ENCODE measurements at regions not wholly inside any gene's neighbourhood (a gene's known extent, or its start where the extent isn't known, plus 50 kb on each side); places are given as distances from the start of the nearest gene placed in this dataset.

GRCh38 chr14:40100544-40101196, 668.4 kb upstream of the FBXO33 start:
- no peak for TF ChIP-seq CTCF (IDR thresholded peaks at IDR 0.05)
- no peaks in the 10 kb centered on the region for H3K27me3 ChIP-seq
- intact Hi-C loops (cut with DNase I), result no loop called here
- no peaks in the 10 kb centered on the region for H3K9me3 ChIP-seq
- no peak overlapping the region for H3K4me3 ChIP-seq
- H3K4me1 ChIP-seq, result no peaks in the 10 kb centered on the region
- FAIRE-seq (no peak), DNase-seq (no peak), ATAC-seq (no peak)
- H3K27ac ChIP-seq, result no peak overlapping the region
- 50 to 67% methylated on average over 1 of the region's 1 CpG for whole genome bisulfite sequencing, 2 donors
- no peaks in the 10 kb centered on the region for H3K36me3 ChIP-seq

GRCh38 chr14:40099316-40099715, 667.1 kb upstream of the FBXO33 start:
- Histone ChIP-seq H3K36me3 (no peaks in the 10 kb centered on the region), H3K9me3 (no peaks in the 10 kb centered on the region), H3K27me3 (no peaks in the 10 kb centered on the region), H3K27ac (no peak overlapping the region), H3K4me1 (no peaks in the 10 kb centered on the region), H3K4me3 (no peak overlapping the region)
- intact Hi-C loops (cut with DNase I), result no loop called here
- TF ChIP-seq CTCF (IDR thresholded peaks at IDR 0.05), result no peak
- DNase-seq (no peak), ATAC-seq (no peak), FAIRE-seq (no peak)
- WGBS, 2 donors, result 36 to 49% methylated on average over 2 of the region's 2 CpGs

- intact Hi-C loops (cut with DNase I), result no loop called here
- H3K4me1 ChIP-seq, result no peaks in the 10 kb centered on the region
- DNase-seq (no peak), FAIRE-seq (no peak), ATAC-seq (no peak)
- H3K9me3 ChIP-seq, result no peaks in the 10 kb centered on the region
- no peak for TF ChIP-seq CTCF (IDR thresholded peaks at IDR 0.05)
- no peak overlapping the region for H3K27ac ChIP-seq
- no peaks in the 10 kb centered on the region for H3K36me3 ChIP-seq
- WGBS, 2 donors, result 85 to 97% methylated on average over 3 of the region's 3 CpGs
- no peaks in the 10 kb centered on the region for H3K27me3 ChIP-seq
- H3K4me3 ChIP-seq, result no peak overlapping the region
Observed at GRCh38 chr14:40098468-40098867, 666.2 kb upstream of the FBXO33 start.

GRCh38 chr14:40096968-40097367, 664.7 kb upstream of the FBXO33 start:
- Histone ChIP-seq H3K9me3 (no peaks in the 10 kb centered on the region), H3K4me3 (no peak overlapping the region), H3K27ac (no peak overlapping the region), H3K27me3 (no peaks in the 10 kb centered on the region), H3K4me1 (no peaks in the 10 kb centered on the region), H3K36me3 (no peaks in the 10 kb centered on the region)
- DNase-seq (no peak), ATAC-seq (no peak), FAIRE-seq (no peak)
- intact Hi-C loops (cut with DNase I), result no loop called here
- no peak for TF ChIP-seq CTCF (IDR thresholded peaks at IDR 0.05)

- Histone ChIP-seq H3K9me3 (no peaks in the 10 kb centered on the region), H3K27ac (no peak overlapping the region), H3K4me1 (no peaks in the 10 kb centered on the region), H3K4me3 (no peak overlapping the region), H3K36me3 (no peaks in the 10 kb centered on the region), H3K27me3 (no peaks in the 10 kb centered on the region)
- TF ChIP-seq CTCF (IDR thresholded peaks at IDR 0.05), result no peak
- 83 to 87% methylated on average over 1 of the region's 1 CpG for WGBS, 2 donors
- intact Hi-C loops (cut with DNase I), result no loop called here
- FAIRE-seq (no peak), ATAC-seq (no peak), DNase-seq (no peak)
Observed at GRCh38 chr14:40093800-40094199, 661.6 kb upstream of the FBXO33 start.

All from pancreas (tissue), 10 donors.